HUES6 (cell line): ENCODE measurements at regions not wholly inside any gene's neighbourhood (a gene's known extent, or its start where the extent isn't known, plus 50 kb on each side); places are given as distances from the start of the nearest gene placed in this dataset.

Experiments
- H3K27ac ChIP-seq: 2 replicates; pipeline ENCODE4 v1.7.0; 2013; ENCODE audit warnings: low read depth, mild to moderate bottlenecking, low read length, inconsistent platforms
- H3K27me3 ChIP-seq: 2 replicates; pipeline ENCODE4 v1.6.1; 2013; ENCODE audit warnings: low read length; ENCODE audit not compliant: control insufficient read depth, insufficient read depth
- H3K36me3 ChIP-seq: 2 replicates; pipeline ENCODE4 v1.6.1; 2013; ENCODE audit warnings: low read length; ENCODE audit not compliant: control insufficient read depth, insufficient read depth
- H3K4me1 ChIP-seq: 2 replicates; pipeline ENCODE4 v1.6.1; 2013; ENCODE audit warnings: low read length; ENCODE audit not compliant: control insufficient read depth, insufficient read depth
- H3K4me3 ChIP-seq: 2 replicates; pipeline ENCODE4 v1.5.1; 2013; ENCODE audit warnings: low read depth, low read length
- H3K9ac ChIP-seq: one replicate; pipeline ENCODE4 v1.6.1; 2013; ENCODE audit warnings: mild to moderate bottlenecking, low read length
- H3K9me3 ChIP-seq: 2 replicates; pipeline ENCODE4 v1.6.1; 2013; ENCODE audit warnings: low read depth, low read length; ENCODE audit not compliant: control insufficient read depth, insufficient read depth

DNA sequence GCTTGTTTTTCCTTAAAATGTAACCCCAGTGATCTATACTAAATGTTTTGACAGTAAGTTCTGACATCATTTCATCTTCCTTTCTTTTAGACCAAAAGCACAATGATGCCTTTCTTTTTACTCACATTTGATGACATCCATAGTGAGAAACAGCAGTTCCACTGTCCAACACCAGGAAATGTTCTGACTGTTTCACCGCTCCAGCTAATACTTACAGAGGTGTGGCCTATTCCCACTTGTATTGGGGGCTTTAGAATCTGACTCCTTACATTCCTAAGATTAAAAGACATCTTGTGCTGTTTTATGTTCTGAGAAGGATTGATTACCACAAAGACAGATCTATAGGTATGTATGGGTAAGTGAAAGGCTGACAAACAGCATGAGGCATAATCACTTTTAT is 1018.2 kb upstream of the PRMT6 start:
- H3K27me3 ChIP-seq: no peaks in the 10 kb centered on the region
- no peaks in the 10 kb centered on the region for H3K36me3 ChIP-seq
- H3K9ac ChIP-seq: no peak overlapping the region
- 0 out of 2 replicates have a peak, but pooled peaks cover 2% of the 10 kb centered on the region for H3K9me3 ChIP-seq
- no peak overlapping the region for H3K4me3 ChIP-seq
- no peaks in the 10 kb centered on the region for H3K4me1 ChIP-seq
- no peak overlapping the region for H3K27ac ChIP-seq

DNA sequence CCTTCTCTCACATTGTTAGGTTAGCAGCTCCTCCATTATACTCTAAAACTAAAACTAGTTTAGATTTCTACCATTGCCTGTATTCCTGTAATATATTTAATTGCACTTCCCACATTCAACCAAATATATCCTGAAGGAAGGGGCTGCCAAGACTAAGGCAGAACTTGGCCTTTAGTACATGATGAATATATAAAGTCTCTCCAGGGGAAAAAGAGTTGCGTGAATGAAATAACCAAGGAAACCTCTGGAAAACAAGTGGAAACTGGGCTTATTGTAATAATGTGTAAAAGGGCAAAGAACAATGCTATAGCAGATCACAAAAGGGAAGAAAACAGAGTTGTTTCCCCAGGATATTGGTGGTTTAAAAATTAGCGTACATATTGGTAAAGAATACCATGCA is 1012.5 kb upstream of the PRMT6 start:
- H3K9me3 ChIP-seq: 0 out of 2 replicates have a peak, but pooled peaks cover 2% of the 10 kb centered on the region
- no peaks in the 10 kb centered on the region for H3K4me1 ChIP-seq
- no peak overlapping the region for H3K9ac ChIP-seq
- H3K4me3 ChIP-seq: no peak overlapping the region
- no peak overlapping the region for H3K27ac ChIP-seq
- H3K36me3 ChIP-seq: no peaks in the 10 kb centered on the region
- no peaks in the 10 kb centered on the region for H3K27me3 ChIP-seq

- H3K36me3 ChIP-seq: no peaks in the 10 kb centered on the region
- H3K4me3 ChIP-seq: no peak overlapping the region
- H3K9ac ChIP-seq: no peak overlapping the region
- no peak overlapping the region for H3K27ac ChIP-seq
- no peaks in the 10 kb centered on the region for H3K4me1 ChIP-seq
- H3K27me3 ChIP-seq: no peaks in the 10 kb centered on the region
- 0 out of 2 replicates have a peak, but pooled peaks cover 1% of the 10 kb centered on the region for H3K9me3 ChIP-seq
Observed at GRCh38 chr1:106047210-106047609, 1009.3 kb upstream of the PRMT6 start.

DNA sequence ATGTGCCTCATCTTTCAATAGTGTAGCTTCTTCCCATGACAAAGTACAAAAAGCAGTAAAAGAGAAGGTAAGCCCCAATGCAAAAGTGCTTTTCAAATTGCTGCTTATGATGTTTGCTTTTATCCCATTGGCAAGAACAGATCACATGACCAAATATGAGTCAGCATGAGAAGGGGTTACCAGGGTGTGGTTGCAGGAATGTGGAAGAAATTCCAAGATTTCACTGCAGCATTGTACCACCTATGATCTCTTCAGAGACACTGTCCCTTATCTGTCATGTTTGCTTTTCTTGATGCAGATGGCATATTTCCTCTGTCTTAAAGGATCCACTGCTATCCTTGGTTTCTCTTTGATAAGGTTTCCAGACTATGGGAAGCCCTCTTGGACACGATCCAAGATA is 1006.9 kb upstream of the PRMT6 start:
- no peaks in the 10 kb centered on the region for H3K36me3 ChIP-seq
- H3K9ac ChIP-seq: no peak overlapping the region
- no peaks in the 10 kb centered on the region for H3K4me1 ChIP-seq
- no peaks in the 10 kb centered on the region for H3K27me3 ChIP-seq
- no peaks in the 10 kb centered on the region for H3K9me3 ChIP-seq
- H3K4me3 ChIP-seq: no peak overlapping the region
- no peak overlapping the region for H3K27ac ChIP-seq

DNA sequence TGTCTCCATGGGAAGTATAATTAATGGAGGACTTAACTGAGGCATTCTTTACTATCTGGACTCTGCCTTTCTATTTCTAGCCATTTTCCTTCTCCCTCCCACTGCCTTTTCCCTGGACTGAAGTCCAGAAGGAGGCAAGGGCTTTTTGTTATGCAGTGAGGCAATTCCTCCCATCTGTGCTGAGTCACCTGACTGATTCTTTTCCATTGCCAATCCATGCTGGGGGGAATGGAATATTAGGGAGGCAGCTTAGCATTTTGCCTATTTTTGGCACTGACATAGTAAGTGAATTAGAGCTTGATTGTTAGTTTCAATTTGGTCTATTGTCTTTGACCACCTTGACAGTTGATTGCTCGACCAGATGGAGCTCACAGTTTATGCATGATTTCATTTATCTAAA is 1000.6 kb upstream of the PRMT6 start:
- no peak overlapping the region for H3K27ac ChIP-seq
- H3K27me3 ChIP-seq: no peaks in the 10 kb centered on the region
- H3K4me3 ChIP-seq: no peak overlapping the region
- H3K4me1 ChIP-seq: no peaks in the 10 kb centered on the region
- H3K36me3 ChIP-seq: no peaks in the 10 kb centered on the region
- no peaks in the 10 kb centered on the region for H3K9me3 ChIP-seq
- no peak overlapping the region for H3K9ac ChIP-seq

- no peak overlapping the region for H3K4me3 ChIP-seq
- no peak overlapping the region for H3K27ac ChIP-seq
- H3K36me3 ChIP-seq: no peaks in the 10 kb centered on the region
- H3K9ac ChIP-seq: no peak overlapping the region
- no peaks in the 10 kb centered on the region for H3K4me1 ChIP-seq
- no peaks in the 10 kb centered on the region for H3K27me3 ChIP-seq
- H3K9me3 ChIP-seq: peaks cover 3% of the 10 kb centered on the region
Observed at GRCh38 chr1:106061586-106062495, 994.6 kb upstream of the PRMT6 start.

DNA sequence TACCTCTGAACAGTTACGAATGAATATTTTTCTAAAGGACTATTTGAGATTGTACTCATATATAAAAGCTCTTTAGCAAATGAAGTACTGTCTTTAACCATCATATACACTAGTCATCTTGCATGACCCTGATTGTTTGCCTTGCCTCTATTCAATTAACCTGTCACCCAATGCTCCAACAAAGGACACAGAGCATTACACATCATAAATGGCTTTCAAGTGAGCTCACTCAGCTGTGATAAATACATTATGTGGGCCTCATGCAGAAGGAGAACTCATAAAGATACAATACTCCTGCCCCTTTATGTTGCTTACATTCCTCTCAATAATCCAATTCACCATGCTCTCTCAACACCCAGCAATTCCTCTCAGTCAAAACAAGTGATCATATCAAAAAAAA is 993.0 kb upstream of the PRMT6 start:
- Histone ChIP-seq H3K27me3 (no peaks in the 10 kb centered on the region), H3K9me3 (peaks cover 3% of the 10 kb centered on the region), H3K4me1 (no peaks in the 10 kb centered on the region)

DNA sequence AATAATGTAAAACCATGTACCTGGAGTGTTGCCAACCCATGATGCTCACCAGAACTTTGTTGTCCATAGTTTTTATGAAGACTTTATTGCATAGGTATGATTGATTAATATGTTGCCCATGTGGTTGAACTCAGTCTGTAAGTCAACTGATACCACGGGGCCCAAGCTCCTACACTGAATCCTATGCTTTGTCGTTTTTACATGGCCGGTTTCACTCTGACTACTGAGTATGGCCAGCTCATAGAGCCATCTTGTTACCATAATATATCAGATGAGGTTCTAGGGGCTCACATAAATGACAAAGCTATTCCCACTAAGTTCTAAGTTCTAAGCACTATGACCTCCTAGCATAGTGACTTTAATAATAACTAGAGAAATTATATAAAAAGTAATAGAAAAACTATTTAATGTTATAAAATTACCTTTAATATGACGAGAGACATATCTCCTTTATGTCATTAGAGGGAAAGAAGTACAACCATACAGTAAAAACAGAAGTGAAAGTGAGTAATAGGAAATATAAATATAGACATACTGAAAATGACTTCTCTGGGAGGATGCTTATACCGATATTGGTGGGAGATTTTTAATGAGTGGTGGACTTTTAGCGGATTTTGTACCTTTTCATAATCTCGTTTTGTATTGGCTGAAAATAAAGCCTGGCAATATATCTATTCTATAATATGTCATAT is 983.4 kb upstream of the PRMT6 start:
- Histone ChIP-seq H3K36me3 (no peaks in the 10 kb centered on the region), H3K9me3 (no peaks in the 10 kb centered on the region), H3K9ac (no peak overlapping the region), H3K4me1 (no peaks in the 10 kb centered on the region), H3K4me3 (no peak overlapping the region), H3K27me3 (no peaks in the 10 kb centered on the region), H3K27ac (no peak overlapping the region)

More for the DNA sequence above, 993.0 kb upstream of the PRMT6 start:
- Histone ChIP-seq H3K4me3 (no peak overlapping the region), H3K36me3 (no peaks in the 10 kb centered on the region), H3K27ac (no peak overlapping the region), H3K9ac (no peak overlapping the region)

DNA sequence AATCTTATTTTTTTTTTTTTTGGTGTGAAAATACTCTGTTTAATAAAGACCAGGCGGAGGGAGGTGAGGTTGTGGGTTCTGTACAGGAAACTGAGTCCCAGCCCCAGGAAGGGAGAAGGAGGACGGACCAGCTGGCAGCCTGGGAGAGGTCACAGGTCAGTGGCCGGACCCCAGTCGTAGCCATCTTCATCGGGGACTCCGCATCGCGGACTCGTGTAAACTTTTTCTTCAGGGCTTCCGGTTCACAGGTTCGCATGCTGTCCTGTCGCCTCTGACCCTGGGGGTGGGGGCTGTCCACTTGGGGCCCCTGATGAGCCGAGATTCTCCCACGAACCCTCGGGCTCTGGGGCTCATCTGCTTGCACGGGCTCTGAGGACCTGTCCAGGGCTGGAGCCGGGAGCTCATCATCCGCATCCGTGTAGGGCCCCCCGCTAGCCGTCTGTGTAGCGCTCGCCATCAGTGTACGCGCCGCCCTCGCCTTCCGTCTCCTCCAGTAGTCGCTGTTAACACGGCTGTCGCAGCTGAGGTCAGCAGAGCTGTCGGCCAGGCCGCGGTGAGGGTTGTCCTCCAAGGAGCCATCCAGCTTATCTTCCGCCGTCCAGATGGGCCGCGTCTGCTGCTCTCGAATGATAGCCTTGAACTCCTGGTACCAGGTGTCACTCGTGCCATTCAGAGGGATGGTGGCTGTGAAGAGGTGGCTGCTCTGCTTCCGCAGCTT is 975.7 kb upstream of the PRMT6 start:
- Histone ChIP-seq H3K9me3 (no peaks in the 10 kb centered on the region), H3K9ac (no peak overlapping the region), H3K4me1 (no peaks in the 10 kb centered on the region), H3K27me3 (peaks cover 26% of the 10 kb centered on the region), H3K4me3 (peak overlapping the region; percentile 57), H3K27ac (no peak overlapping the region), H3K36me3 (no peaks in the 10 kb centered on the region)

GRCh38 chr1:106111044-106111443 is 945.4 kb upstream of the PRMT6 start:
- Histone ChIP-seq H3K27ac (no peak overlapping the region), H3K36me3 (no peaks in the 10 kb centered on the region), H3K9me3 (peaks cover 5% of the 10 kb centered on the region; the same call in 1 of the 2 replicates), H3K27me3 (no peaks in the 10 kb centered on the region), H3K4me3 (no peak overlapping the region), H3K4me1 (no peaks in the 10 kb centered on the region), H3K9ac (no peak overlapping the region)

DNA sequence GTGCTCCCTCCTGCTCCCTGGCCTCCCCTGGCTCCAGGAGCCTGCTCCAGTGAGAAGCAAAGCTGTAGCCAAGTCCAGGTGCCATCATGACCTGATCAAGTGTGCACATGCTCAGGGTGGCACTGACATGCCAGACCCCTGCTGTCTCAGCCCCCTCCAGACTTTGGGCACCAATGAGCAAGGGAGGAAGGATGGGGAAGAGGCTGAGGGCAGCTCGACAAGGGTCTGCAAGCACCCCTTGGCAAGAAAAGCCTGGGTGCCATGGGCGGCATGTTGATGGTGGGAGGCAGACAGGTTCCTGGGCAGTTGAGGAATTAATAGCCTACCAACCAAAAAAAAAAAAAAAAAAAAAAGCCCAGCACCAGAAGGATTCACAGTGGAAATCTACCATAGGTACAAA is 942.6 kb upstream of the PRMT6 start:
- H3K4me3 ChIP-seq: no peak overlapping the region
- peaks cover 7% of the 10 kb centered on the region; the same call in 1 of the 2 replicates for H3K9me3 ChIP-seq

More for the DNA sequence above, 942.6 kb upstream of the PRMT6 start:
- H3K9ac ChIP-seq: no peak overlapping the region
- H3K27ac ChIP-seq: no peak overlapping the region
- no peaks in the 10 kb centered on the region for H3K36me3 ChIP-seq
- no peaks in the 10 kb centered on the region for H3K4me1 ChIP-seq
- H3K27me3 ChIP-seq: no peaks in the 10 kb centered on the region
